Mesendoderm (in vitro differentiated cells): ENCODE measurements at regions not wholly inside any gene's neighbourhood (a gene's known extent, or its start where the extent isn't known, plus 50 kb on each side); places are given as distances from the start of the nearest gene placed in this dataset.

Experiments used
- DNase-seq: peaks from one replicate; pipeline ENCODE4 v3.0.0; 2013
- H2AK5ac ChIP-seq: 2 replicates; pipeline ENCODE4 v1.6.1; 2013; ENCODE audit warnings: low read length, inconsistent platforms
- H2BK120ac ChIP-seq: 2 replicates; pipeline ENCODE4 v1.6.1; 2013; ENCODE audit warnings: low read depth, mild to moderate bottlenecking, low read length, moderate library complexity, mixed read lengths
- H2BK15ac ChIP-seq: replicated peaks from 2 replicates; pipeline ENCODE4 v1.6.1; 2013; ENCODE audit warnings: low read depth, mild to moderate bottlenecking, moderate library complexity
- H2BK5ac ChIP-seq: 2 replicates; pipeline ENCODE4 v1.6.1; 2013; ENCODE audit warnings: low read length, inconsistent platforms
- H3K18ac ChIP-seq: 2 replicates; pipeline ENCODE4 v1.6.1; 2013; ENCODE audit warnings: mild to moderate bottlenecking, low read length, mixed read lengths
- H3K23ac ChIP-seq: one replicate; pipeline ENCODE4 v1.6.1; 2013; ENCODE audit warnings: low read length
- H3K27ac ChIP-seq: 2 replicates; pipeline ENCODE4 v1.5.1; 2013; ENCODE audit warnings: low read depth, mild to moderate bottlenecking, inconsistent platforms, low read length, moderate library complexity
- H3K27me3 ChIP-seq: 2 replicates; pipeline ENCODE4 v1.6.1; 2013; ENCODE audit warnings: low read length, control low read depth, mild to moderate bottlenecking, inconsistent platforms; ENCODE audit not compliant: insufficient read depth, poor library complexity
- H3K36me3 ChIP-seq: 2 replicates; pipeline ENCODE4 v1.6.1; 2013; ENCODE audit warnings: low read length, inconsistent platforms; ENCODE audit not compliant: control insufficient read depth, insufficient read depth
- H3K4ac ChIP-seq: one replicate; pipeline ENCODE4 v1.6.1; 2013; ENCODE audit warnings: low read depth, mild to moderate bottlenecking, low read length, moderate library complexity
- H3K4me1 ChIP-seq: 2 replicates; pipeline ENCODE4 v1.6.1; 2013; ENCODE audit warnings: low read depth, low read length, inconsistent platforms; ENCODE audit not compliant: control insufficient read depth
- H3K4me2 ChIP-seq: 2 replicates; pipeline ENCODE4 v1.6.1; 2013; ENCODE audit warnings: low read length
- H3K4me3 ChIP-seq: 2 replicates; pipeline ENCODE4 v1.5.1; 2013; ENCODE audit warnings: mild to moderate bottlenecking, low read length
- H3K56ac ChIP-seq: one replicate; pipeline ENCODE4 v1.6.1; 2013; ENCODE audit warnings: low read length
- H3K79me1 ChIP-seq: 2 replicates; pipeline ENCODE4 v1.6.1; 2013; ENCODE audit warnings: low read length, inconsistent platforms
- H3K79me2 ChIP-seq: 2 replicates; pipeline ENCODE4 v1.6.1; 2013; ENCODE audit warnings: mild to moderate bottlenecking, low read length; ENCODE audit not compliant: control insufficient read depth, insufficient read depth
- H3K9ac ChIP-seq: 2 replicates; pipeline ENCODE4 v1.6.1; 2013; ENCODE audit warnings: low read length, inconsistent platforms
- H4K5ac ChIP-seq: one replicate; pipeline ENCODE4 v1.6.1; 2013; ENCODE audit warnings: low read length
- H4K8ac ChIP-seq: one replicate; pipeline ENCODE4 v1.6.1; 2013; ENCODE audit warnings: low read depth, mild to moderate bottlenecking, control low read depth, low read length, moderate library complexity
- WGBS: extraction: QIAGEN DNeasy Blood & Tissue Kit; methylation state at CpG from one replicate; pipeline ENCODE4 v1.1.7; 2013; ENCODE audit warnings: low lambda C conversion rate, missing lambda C conversion rate; ENCODE audit not compliant: insufficient coverage; ENCODE audit errors: extremely low coverage; 5-methylcytosine and 5-hydroxymethylcytosine counted together

GRCh38 chr11:39139581-39139980 lies 2319.9 kb downstream of the LRRC4C start:
- Histone ChIP-seq H4K8ac (no peak overlapping the region), H2BK120ac (no peak overlapping the region), H3K27me3 (no peaks in the 10 kb centered on the region), H3K79me1 (no peaks in the 10 kb centered on the region), H3K4me3 (no peak overlapping the region), H3K9ac (no peak overlapping the region), H3K23ac (no peak overlapping the region), H4K5ac (no peak overlapping the region), H3K4ac (no peak overlapping the region), H2BK15ac (no peak overlapping the region), H3K4me1 (no peaks in the 10 kb centered on the region), H3K36me3 (no peaks in the 10 kb centered on the region), H3K4me2 (no peak overlapping the region), H3K18ac (no peak overlapping the region), H3K27ac (no peak overlapping the region), H3K56ac (no peak overlapping the region), H3K79me2 (no peaks in the 10 kb centered on the region), H2AK5ac (no peak overlapping the region), H2BK5ac (no peak overlapping the region)
- no CpG with 5 or more reads among the region's 3 CpGs for WGBS
- DNase-seq, result no peak

GRCh38 chr11:39120890-39121289 lies 2338.6 kb downstream of the LRRC4C start:
- H3K79me2 ChIP-seq, result no peaks in the 10 kb centered on the region
- no peaks in the 10 kb centered on the region for H3K27me3 ChIP-seq
- no peak overlapping the region for H2BK120ac ChIP-seq
- H2BK5ac ChIP-seq, result no peak overlapping the region
- no peaks in the 10 kb centered on the region for H3K4me1 ChIP-seq
- no peak overlapping the region for H3K4me3 ChIP-seq
- no peak overlapping the region for H3K9ac ChIP-seq
- DNase-seq, result no peak
- no peak overlapping the region for H3K27ac ChIP-seq
- H2AK5ac ChIP-seq, result no peak overlapping the region
- no peak overlapping the region for H2BK15ac ChIP-seq
- no peak overlapping the region for H3K56ac ChIP-seq
- no peak overlapping the region for H3K4me2 ChIP-seq
- no peak overlapping the region for H4K8ac ChIP-seq
- no peak overlapping the region for H4K5ac ChIP-seq
- no CpG with 5 or more reads among the region's 5 CpGs for WGBS
- no peaks in the 10 kb centered on the region for H3K79me1 ChIP-seq
- H3K18ac ChIP-seq, result no peak overlapping the region
- H3K23ac ChIP-seq, result no peak overlapping the region
- no peak overlapping the region for H3K4ac ChIP-seq
- no peaks in the 10 kb centered on the region for H3K36me3 ChIP-seq

- H3K4me1 ChIP-seq, result no peaks in the 10 kb centered on the region
- H2BK15ac ChIP-seq, result no peak overlapping the region
- no peak overlapping the region for H4K5ac ChIP-seq
- no peaks in the 10 kb centered on the region for H3K36me3 ChIP-seq
- H3K27me3 ChIP-seq, result no peaks in the 10 kb centered on the region
- no peaks in the 10 kb centered on the region for H3K79me2 ChIP-seq
- no peak overlapping the region for H3K23ac ChIP-seq
- no peak for DNase-seq
- H2AK5ac ChIP-seq, result no peak overlapping the region
- no peak overlapping the region for H3K56ac ChIP-seq
- H2BK5ac ChIP-seq, result no peak overlapping the region
- H2BK120ac ChIP-seq, result no peak overlapping the region
- H3K4ac ChIP-seq, result no peak overlapping the region
- no peak overlapping the region for H4K8ac ChIP-seq
- H3K9ac ChIP-seq, result no peak overlapping the region
- H3K4me3 ChIP-seq, result no peak overlapping the region
- H3K27ac ChIP-seq, result no peak overlapping the region
- H3K79me1 ChIP-seq, result no peaks in the 10 kb centered on the region
- no peak overlapping the region for H3K18ac ChIP-seq
- H3K4me2 ChIP-seq, result no peak overlapping the region
Observed at GRCh38 chr11:39113606-39114005, 2345.8 kb downstream of the LRRC4C start.

DNA sequence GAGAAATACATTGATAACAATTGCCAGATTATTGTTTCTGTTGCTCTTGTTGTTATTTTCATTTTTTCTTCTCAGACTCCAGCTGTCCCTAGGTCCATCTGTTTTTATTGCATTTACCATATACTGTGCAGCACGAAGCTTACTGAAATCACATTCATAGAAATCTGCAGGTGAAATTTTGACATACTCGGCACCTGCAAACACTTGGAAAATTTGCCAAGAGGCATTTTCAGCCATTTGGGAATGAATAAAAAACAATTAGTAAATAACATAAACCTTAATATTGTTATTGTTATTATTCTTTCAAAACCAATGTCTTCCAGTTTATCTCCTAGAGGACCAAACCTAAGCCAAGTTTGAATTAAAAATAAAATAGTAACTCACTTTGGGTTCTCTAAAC lies 2357.2 kb downstream of the LRRC4C start:
- WGBS, result no CpG with 5 or more reads among the region's 2 CpGs
- H4K8ac ChIP-seq, result no peak overlapping the region
- no peak overlapping the region for H3K23ac ChIP-seq

GRCh38 chr11:39078465-39078864 lies 2381.0 kb downstream of the LRRC4C start:
- WGBS, result no CpG with 5 or more reads among the region's 13 CpGs

More for the DNA sequence above, 2357.2 kb downstream of the LRRC4C start:
- Histone ChIP-seq H3K27ac (no peak overlapping the region), H3K18ac (no peak overlapping the region), H2BK15ac (no peak overlapping the region), H3K9ac (no peak overlapping the region), H3K27me3 (no peaks in the 10 kb centered on the region), H3K56ac (no peak overlapping the region), H4K5ac (no peak overlapping the region), H2BK120ac (no peak overlapping the region), H3K4me2 (no peak overlapping the region), H3K36me3 (no peaks in the 10 kb centered on the region), H3K4me1 (no peaks in the 10 kb centered on the region), H3K4me3 (no peak overlapping the region), H2BK5ac (no peak overlapping the region), H3K79me1 (no peaks in the 10 kb centered on the region), H3K4ac (no peak overlapping the region), H3K79me2 (no peaks in the 10 kb centered on the region), H2AK5ac (no peak overlapping the region)
- no peak for DNase-seq

DNA sequence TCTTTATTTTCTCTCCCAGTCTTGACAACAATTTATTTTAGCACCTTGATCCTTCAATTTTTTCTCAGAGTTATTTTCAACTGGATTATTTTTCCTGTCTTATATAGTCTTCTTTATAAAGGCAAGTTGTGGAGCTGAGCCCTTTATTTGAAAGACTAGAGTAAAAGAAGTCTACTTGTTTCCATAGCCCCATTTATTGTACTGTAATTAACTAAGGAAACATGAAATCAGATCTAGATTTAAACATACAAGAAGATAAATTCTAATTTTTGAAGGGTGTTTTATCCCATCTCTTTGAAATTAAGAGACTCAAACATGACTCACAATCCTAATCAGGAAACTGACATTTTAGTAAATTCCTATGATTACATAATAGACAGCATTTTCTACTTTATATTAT lies 2421.8 kb downstream of the LRRC4C start:
- H4K8ac ChIP-seq, result no peak overlapping the region
- no peak overlapping the region for H2AK5ac ChIP-seq
- no peaks in the 10 kb centered on the region for H3K36me3 ChIP-seq
- no peak overlapping the region for H3K4ac ChIP-seq
- H2BK120ac ChIP-seq, result no peak overlapping the region
- H3K79me2 ChIP-seq, result no peaks in the 10 kb centered on the region
- no peak for DNase-seq
- H3K23ac ChIP-seq, result no peak overlapping the region
- H2BK5ac ChIP-seq, result no peak overlapping the region
- H2BK15ac ChIP-seq, result no peak overlapping the region
- H3K18ac ChIP-seq, result no peak overlapping the region
- H3K79me1 ChIP-seq, result no peaks in the 10 kb centered on the region
- no peaks in the 10 kb centered on the region for H3K4me1 ChIP-seq
- H3K4me3 ChIP-seq, result no peak overlapping the region
- no peaks in the 10 kb centered on the region for H3K27me3 ChIP-seq
- H4K5ac ChIP-seq, result no peak overlapping the region
- H3K56ac ChIP-seq, result no peak overlapping the region
- H3K27ac ChIP-seq, result no peak overlapping the region
- H3K4me2 ChIP-seq, result no peak overlapping the region
- no peak overlapping the region for H3K9ac ChIP-seq

More at GRCh38 chr11:39078465-39078864, 2381.0 kb downstream of the LRRC4C start:
- Histone ChIP-seq H3K4ac (no peak overlapping the region), H2BK120ac (no peak overlapping the region), H3K56ac (no peak overlapping the region), H3K4me2 (no peak overlapping the region), H2BK5ac (no peak overlapping the region), H3K79me1 (no peaks in the 10 kb centered on the region), H3K23ac (no peak overlapping the region), H2BK15ac (no peak overlapping the region), H3K27me3 (no peaks in the 10 kb centered on the region), H3K4me1 (no peaks in the 10 kb centered on the region), H4K8ac (no peak overlapping the region), H3K4me3 (no peak overlapping the region), H2AK5ac (no peak overlapping the region), H3K36me3 (no peaks in the 10 kb centered on the region), H3K9ac (no peak overlapping the region), H3K27ac (no peak overlapping the region), H4K5ac (no peak overlapping the region), H3K79me2 (no peaks in the 10 kb centered on the region), H3K18ac (no peak overlapping the region)
- no peak for DNase-seq
